Pancreas (tissue), 10 donors: ENCODE measurements at regions not wholly inside any gene's neighbourhood (a gene's known extent, or its start where the extent isn't known, plus 50 kb on each side); places are given as distances from the start of the nearest gene placed in this dataset.

Experiments used
- ATAC-seq, 4 donors: fragments of 200-7000 bp; cut with Tn5 transposase; one replicate each; pipeline versions ENCODE4 v1.8.0 to v1.9.1; 2020; ENCODE audit warnings: mild to moderate bottlenecking in 4 of 4, moderate library complexity in 4 of 4
- DNase-seq, 6 donors: peaks; one replicate each; pipeline ENCODE4 v3.0.0-alpha.2; 2020
- FAIRE-seq: peaks from 2 replicates; lab custom pipeline; 2012; peaks lifted over from hg19 to GRCh38; lab: Jason Lieb, UNC
- H3K27ac ChIP-seq, 4 donors: fragments of 200-600 bp; sonication (generic); 1 replicate in 3 of 4; 2 replicates in 1 of 4; pipeline versions ENCODE4 v1.5.0 to v1.8.0; 2020
- H3K27me3 ChIP-seq, 4 donors: fragments of 200-600 bp; one replicate each; pipeline ENCODE4 v1.8.0; 2021
- H3K36me3 ChIP-seq, 3 donors: fragments of 200-600 bp; sonication (generic) in 1 of 3; one replicate each; pipeline versions ENCODE4 v1.5.0 to v1.8.0; 2020 to 2021
- H3K4me1 ChIP-seq, 3 donors: fragments of 200-600 bp; one replicate each; pipeline ENCODE4 v1.8.0; 2021
- H3K4me3 ChIP-seq, 4 donors: fragments of 200-600 bp; sonication (generic) in 2 of 4; one replicate each; pipeline versions ENCODE4 v1.5.0 to v1.8.0; 2020 to 2021
- H3K9me3 ChIP-seq, 4 donors: fragments of 200-600 bp; one replicate each; pipeline ENCODE4 v1.8.0; 2021
- WGBS, 2 donors: extraction: QIAGEN DNeasy Blood & Tissue Kit; methylation state at CpG; one replicate each; pipeline ENCODE4 v1.1.7; 2013; 5-methylcytosine and 5-hydroxymethylcytosine counted together
- intact Hi-C, 3 donors: fragments of 100-400 bp; cut with DNase I; formaldehyde crosslinking; loops; one replicate each; pipeline versions ENCODE4 v1.11.1 to v1.14.2; 2022
- TF ChIP-seq, protein P1 (sequence below), 4 donors: fragments of 200-600 bp; sonication (generic) in 3 of 4; IDR thresholded peaks; one replicate each; pipeline versions ENCODE4 v1.5.0 to v1.8.0; 2021; ENCODE audit warnings: antibody characterized with exemption in 4 of 4
- donor health status: healthy with polysubstance abuse.
- donor health status: DM: no; HTN: no; CAD: no; lungs with moderate emphysema.
- donor health status: DM: no; HTN: no; CAD: no.
- donor health status: control.
- donor health status: control.
- donor health status: Bipolar disorder and iron deficiency.
- donor health status: DM: yes; HTN: yes; CAD: no.
- donor health status: DM: no; HTN: no; CAD: no.
- donor health status: DM: no; HTN: no; CAD: no.
- donor health status: DM: yes; HTN: yes; CAD: no.

DNA sequence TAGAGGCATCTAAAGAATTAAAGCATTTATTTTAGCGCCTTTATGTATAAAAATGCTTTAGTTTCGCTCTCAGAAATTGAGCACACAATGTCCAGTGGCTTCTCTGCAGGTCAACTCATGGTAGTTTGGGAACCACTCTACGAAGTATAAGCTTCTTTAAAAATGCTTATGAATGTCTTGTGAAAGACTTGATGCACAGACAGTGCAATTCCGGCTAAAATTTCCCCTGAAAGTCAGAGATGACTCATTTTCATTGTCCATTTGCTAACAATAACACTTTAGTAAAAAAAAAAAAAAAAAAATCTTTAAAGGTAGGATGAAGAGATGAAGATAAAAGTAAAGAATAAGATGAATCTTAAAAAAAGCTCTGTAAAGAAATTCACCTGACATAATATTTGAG, 117.2 kb downstream of the PDHA2 start:
- intact Hi-C loops = no loop called here
- FAIRE-seq (no peak), ATAC-seq (no peak), DNase-seq (no peak)
- Histone ChIP-seq H3K27me3 (no peaks in the 10 kb centered on the region), H3K27ac (no peak overlapping the region), H3K4me3 (no peak overlapping the region), H3K9me3 (no peaks in the 10 kb centered on the region), H3K4me1 (no peaks in the 10 kb centered on the region), H3K36me3 (no peaks in the 10 kb centered on the region)
- WGBS, 2 donors = 83 to 85% methylated on average over 4 of the region's 4 CpGs
- TF ChIP-seq, protein P1, sequence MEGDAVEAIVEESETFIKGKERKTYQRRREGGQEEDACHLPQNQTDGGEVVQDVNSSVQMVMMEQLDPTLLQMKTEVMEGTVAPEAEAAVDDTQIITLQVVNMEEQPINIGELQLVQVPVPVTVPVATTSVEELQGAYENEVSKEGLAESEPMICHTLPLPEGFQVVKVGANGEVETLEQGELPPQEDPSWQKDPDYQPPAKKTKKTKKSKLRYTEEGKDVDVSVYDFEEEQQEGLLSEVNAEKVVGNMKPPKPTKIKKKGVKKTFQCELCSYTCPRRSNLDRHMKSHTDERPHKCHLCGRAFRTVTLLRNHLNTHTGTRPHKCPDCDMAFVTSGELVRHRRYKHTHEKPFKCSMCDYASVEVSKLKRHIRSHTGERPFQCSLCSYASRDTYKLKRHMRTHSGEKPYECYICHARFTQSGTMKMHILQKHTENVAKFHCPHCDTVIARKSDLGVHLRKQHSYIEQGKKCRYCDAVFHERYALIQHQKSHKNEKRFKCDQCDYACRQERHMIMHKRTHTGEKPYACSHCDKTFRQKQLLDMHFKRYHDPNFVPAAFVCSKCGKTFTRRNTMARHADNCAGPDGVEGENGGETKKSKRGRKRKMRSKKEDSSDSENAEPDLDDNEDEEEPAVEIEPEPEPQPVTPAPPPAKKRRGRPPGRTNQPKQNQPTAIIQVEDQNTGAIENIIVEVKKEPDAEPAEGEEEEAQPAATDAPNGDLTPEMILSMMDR (IDR thresholded peaks at IDR 0.05) = no peak

DNA sequence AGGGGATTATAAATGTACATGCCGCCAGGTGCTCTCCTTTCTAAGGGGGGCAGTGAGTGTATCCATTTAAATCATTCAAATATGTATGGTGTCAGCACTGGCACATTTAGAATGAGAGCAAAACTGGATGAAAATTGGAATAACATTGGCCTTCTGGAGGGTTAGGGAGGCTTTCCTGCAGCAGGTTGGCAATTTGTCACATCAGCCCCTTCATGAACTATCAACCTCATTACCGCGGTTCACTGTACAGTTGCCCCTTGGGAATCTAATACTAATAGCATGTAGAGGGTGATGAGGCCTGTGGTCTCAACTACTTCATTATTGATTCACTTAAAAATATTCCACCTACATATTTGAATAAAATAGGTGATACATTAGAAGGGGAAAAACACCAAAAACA, 117.9 kb downstream of the PDHA2 start:
- DNase-seq (no peak), ATAC-seq (no peak), FAIRE-seq (no peak)
- H3K4me1 ChIP-seq = no peaks in the 10 kb centered on the region
- 84 to 86% methylated on average over 3 of the region's 3 CpGs for WGBS, 2 donors
- no peaks in the 10 kb centered on the region for H3K36me3 ChIP-seq
- intact Hi-C loops = no loop called here
- H3K27me3 ChIP-seq = no peaks in the 10 kb centered on the region
- H3K4me3 ChIP-seq = no peak overlapping the region
- TF ChIP-seq, protein P1 (IDR thresholded peaks at IDR 0.05) = no peak
- no peaks in the 10 kb centered on the region for H3K9me3 ChIP-seq
- H3K27ac ChIP-seq = no peak overlapping the region

DNA sequence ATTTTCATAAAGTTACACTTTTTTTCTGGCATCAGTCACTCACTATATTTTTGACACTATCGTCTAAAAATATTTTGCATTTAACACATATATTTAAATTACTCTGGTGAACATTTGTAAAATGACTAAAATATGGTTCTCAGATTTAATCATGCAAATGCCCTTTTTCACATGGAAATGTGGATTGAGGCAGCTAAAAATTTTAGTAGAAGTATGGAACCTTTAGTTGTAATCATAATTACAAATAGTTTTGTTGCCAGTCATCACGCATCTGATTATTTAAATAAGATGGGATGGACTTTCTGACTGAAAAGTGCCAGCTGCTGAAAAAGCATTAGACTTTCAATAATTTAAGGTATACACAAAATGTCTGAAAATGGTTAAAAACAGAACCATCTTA, 119.3 kb downstream of the PDHA2 start:
- intact Hi-C loops = no loop called here
- no peak overlapping the region for H3K27ac ChIP-seq
- ATAC-seq (no peak), DNase-seq (no peak), FAIRE-seq (no peak)
- H3K27me3 ChIP-seq = no peaks in the 10 kb centered on the region
- 83 to 89% methylated on average over 2 of the region's 2 CpGs for WGBS, 2 donors
- no peak overlapping the region for H3K4me3 ChIP-seq
- H3K4me1 ChIP-seq = no peaks in the 10 kb centered on the region
- no peaks in the 10 kb centered on the region for H3K9me3 ChIP-seq
- TF ChIP-seq, protein P1 (IDR thresholded peaks at IDR 0.05) = no peak
- no peaks in the 10 kb centered on the region for H3K36me3 ChIP-seq

DNA sequence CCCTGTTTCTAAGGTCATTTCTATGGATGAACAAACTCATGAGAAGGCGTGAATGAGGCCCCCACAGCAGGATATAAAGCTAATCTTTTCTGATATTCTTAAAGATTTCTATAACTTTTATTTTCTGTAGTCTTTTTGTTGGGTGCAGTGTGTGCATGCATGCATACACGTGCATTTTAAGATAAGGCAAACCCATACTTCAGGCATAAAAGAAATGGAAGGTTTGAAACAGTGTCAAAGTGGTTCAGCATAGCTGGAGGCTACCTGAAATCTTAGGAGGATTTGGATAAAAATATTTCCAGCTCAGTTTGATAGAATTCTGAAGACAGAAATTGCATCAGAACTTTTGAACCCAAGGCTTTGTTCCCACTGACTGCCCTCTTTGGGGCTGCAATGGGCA, 119.7 kb downstream of the PDHA2 start:
- no peak for FAIRE-seq
- H3K27ac ChIP-seq = no peak overlapping the region

DNA sequence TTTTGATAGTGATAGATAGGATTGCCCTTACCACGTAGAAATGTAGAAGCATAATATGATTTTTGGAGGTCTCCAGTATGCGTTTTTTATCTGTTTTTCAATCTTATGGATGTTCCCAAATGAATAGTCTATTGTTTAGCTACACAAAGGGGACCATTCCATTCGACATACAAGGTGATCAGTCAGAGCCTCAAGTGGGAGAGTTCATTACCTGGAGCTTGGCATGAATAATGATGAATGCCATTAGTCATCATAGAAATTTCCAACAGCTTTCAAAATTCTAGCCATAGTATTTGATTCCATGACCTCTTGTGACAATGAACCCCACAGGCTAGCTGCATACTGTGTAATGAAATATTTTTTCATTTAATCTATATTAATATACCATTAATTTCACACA, 123.6 kb downstream of the PDHA2 start:
- intact Hi-C loops = no loop called here

More for the DNA sequence above, 119.7 kb downstream of the PDHA2 start:
- Histone ChIP-seq H3K4me1 (no peaks in the 10 kb centered on the region), H3K9me3 (no peaks in the 10 kb centered on the region), H3K36me3 (no peaks in the 10 kb centered on the region), H3K27me3 (no peaks in the 10 kb centered on the region), H3K4me3 (no peak overlapping the region)
- intact Hi-C loops = no loop called here
- TF ChIP-seq, protein P1 (IDR thresholded peaks at IDR 0.05) = no peak
- no peak for ATAC-seq
- 65 to 73% methylated on average over 2 of the region's 2 CpGs for WGBS, 2 donors
- no peak for DNase-seq

More for the DNA sequence above, 123.6 kb downstream of the PDHA2 start:
- Histone ChIP-seq H3K36me3 (no peaks in the 10 kb centered on the region), H3K27ac (no peak overlapping the region), H3K4me3 (no peak overlapping the region), H3K4me1 (no peaks in the 10 kb centered on the region), H3K9me3 (no peaks in the 10 kb centered on the region), H3K27me3 (no peaks in the 10 kb centered on the region)
- 31 to 32% methylated on average over 3 of the region's 3 CpGs for WGBS, 2 donors
- TF ChIP-seq, protein P1 (IDR thresholded peaks at IDR 0.05) = no peak
- ATAC-seq (no peak), DNase-seq (no peak), FAIRE-seq (no peak)
